Stimulated activated CD8-positive, alpha-beta memory T cell treated with anti-CD3 and anti-CD28 coated beads, Interleukin-12 subunit alpha, Interleukin-12 subunit beta, amount 100 ng/mL, for 1 hour (primary cell): ENCODE measurements at regions not wholly inside any gene's neighbourhood (a gene's known extent, or its start where the extent isn't known, plus 50 kb on each side); places are given as distances from the start of the nearest gene placed in this dataset.
"Not testable (repeated sequence)": the region's sequence is repeated elsewhere in the genome, so short reads cannot be mapped to it uniquely, and the experiment has no call there.

Experiments
- DNase-seq: peaks from one replicate; pipeline ENCODE4 v3.0.0-alpha.2; 2020; ENCODE audit warnings: low read depth

DNA sequence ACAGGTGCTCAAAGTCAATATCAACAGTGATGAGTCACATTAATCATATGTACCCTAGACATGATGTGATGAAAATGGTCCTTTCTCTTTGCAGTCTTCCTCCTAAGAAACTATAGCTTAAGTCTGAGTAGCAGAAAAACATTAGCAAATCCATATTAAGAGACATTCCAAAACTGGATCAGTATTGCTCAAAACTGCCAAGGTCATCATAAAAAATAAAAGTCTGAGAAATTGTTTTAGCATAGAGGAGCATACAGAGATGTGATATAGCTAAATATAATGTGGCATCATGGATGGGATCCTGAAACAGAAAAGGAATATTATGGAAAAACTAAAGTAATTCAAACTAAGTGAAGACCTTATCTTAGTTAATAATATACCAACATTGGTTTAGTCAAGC, 1316.1 kb downstream of the SUCLG1 start:
- no peak for DNase-seq

DNA sequence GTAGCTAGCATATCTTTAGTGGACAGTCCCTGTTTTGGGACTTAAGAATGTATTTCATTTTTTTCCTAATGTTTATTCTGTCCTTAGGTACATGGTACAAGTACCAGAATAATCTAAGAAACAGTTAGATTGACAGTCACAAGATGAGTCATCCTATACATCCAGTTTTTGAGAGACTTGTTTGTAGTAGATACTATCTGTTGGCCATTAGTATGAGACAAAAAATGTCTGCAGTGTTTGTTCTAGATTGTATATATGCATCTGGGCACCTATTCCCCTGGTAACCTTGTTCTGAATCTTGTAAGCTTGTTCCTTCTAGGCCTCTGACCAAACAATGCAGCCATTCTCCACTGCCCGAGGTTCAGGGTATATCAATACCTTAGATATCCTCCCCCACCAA, 1343.5 kb downstream of the SUCLG1 start:
- no peak for DNase-seq

DNA sequence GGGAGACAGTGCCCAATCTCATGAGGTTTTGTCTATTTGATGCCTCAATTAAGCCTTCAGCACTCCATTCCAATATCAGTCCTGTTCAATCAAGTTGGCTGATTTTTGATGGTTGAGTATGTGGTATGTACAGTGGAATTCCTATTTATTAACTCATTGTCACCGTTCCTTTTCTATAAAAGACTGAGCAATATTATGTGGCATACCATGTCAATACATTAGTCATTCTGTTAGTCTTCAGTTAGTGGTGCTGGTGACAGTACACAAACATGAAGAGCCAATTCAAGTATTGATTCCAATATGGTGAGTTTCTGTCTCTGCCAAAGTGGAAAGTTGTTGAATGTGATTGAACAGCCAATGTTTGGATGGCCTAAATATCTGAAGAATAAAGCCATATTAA, 1343.9 kb downstream of the SUCLG1 start:
- no peak for DNase-seq

- no peak for DNase-seq
Measured at GRCh38 chr2:83113953-83114352, 1345.1 kb downstream of the SUCLG1 start.

DNA sequence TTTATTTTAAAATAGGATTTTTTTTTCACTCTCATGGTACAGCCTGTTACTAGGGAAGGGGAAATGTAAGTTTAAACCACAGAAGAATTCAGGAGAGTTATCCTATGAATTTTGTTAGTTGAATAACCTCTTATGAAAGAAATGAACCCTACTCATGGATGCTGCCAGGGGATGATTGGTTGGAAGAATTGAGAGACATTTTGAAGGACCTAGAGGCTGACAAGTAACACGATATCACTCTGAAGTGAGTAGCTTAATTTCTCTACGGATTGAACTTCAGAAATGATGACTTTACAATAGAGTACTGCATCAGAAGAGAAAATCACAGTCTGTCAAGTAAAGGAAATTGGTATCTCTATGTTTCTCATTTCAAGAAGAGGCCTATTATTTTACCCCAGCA, 1346.2 kb downstream of the SUCLG1 start:
- DNase-seq, result no peak

GRCh38 chr2:83109284-83109683, 1349.8 kb downstream of the SUCLG1 start:
- no peak for DNase-seq

DNA sequence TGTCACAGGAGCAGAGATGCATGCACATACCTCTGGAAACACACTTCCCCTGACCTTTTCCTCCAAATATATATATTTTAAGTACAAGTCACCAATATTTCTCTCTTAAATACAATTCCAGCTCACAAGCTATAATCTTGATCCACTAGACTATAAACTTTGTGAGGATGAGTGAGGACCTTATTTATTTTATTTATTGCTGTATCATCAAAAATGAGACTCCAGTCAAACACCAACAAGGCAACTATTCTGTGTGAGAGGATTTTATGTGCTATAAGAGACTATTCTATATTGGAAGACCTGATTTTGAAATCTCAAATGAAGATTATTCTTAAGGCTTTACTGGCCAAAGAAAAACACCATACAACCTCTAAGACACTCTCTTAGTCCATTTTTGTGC, 1352.2 kb downstream of the SUCLG1 start:
- no peak for DNase-seq

- DNase-seq, result no peak
Measured at GRCh38 chr2:83104202-83104601, 1354.9 kb downstream of the SUCLG1 start.

DNA sequence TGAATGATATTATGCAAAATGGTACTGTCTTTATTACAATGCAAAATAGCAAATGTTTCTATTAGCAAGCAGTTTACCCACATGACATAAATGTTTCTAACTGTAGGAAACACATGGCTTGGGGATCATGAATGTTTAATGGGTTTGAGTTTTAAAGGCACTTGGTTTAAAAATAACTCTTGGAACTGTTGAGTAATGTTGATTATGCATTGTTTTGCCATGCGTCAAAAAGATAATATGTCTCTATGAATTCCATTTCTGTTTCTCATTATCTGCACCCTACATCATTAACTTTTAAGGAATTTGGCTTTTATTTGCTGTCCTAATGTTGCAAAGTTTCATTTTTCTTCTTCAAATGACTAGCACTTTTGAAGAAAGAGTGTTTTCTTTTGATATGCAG, 1355.5 kb downstream of the SUCLG1 start:
- DNase-seq, result no peak

- DNase-seq, result not testable (repeated sequence)
Measured at GRCh38 chr2:83089051-83089450, 1370.0 kb downstream of the SUCLG1 start.

GRCh38 chr2:83085869-83086268, 1373.2 kb downstream of the SUCLG1 start:
- no peak for DNase-seq

DNA sequence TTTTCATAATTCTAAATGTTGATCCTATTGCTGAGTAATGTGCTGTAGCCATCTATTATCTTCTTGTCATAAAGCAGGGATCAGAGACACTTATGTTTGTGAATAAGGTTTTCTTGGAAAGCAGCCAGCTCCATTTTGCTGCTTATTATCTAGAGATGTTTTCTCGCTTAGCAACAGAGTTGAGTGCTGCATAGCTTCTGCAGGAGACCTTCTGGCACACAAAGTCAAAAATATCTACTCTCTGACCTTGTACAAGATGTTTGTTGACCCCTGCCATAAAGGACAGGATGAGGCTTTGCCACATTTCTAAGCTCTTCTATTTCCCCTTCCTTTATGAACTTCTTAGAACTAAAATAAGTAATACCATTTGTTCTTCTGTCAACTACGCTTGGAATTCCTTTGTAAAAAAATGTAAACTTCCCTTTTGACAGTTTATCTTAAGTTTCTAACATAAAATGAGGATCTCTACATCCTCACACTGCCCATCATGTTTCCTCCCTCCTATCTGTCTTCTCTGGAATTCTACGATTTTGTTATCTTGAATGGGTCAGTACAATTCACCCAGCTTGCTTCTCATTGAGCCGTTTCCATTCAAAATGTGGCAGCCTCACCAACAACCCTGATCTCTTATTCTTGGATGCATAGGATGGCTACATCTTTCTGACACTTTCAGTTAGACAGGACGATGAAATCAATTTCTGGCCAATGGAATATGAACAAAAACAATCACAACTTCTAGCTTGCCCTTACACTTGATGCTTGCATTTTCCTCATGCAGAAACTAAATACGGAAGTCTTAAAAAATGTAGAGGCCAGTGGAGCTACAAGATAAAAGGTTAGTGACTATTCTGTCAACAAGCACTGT, 1377.0 kb downstream of the SUCLG1 start:
- no peak for DNase-seq

DNA sequence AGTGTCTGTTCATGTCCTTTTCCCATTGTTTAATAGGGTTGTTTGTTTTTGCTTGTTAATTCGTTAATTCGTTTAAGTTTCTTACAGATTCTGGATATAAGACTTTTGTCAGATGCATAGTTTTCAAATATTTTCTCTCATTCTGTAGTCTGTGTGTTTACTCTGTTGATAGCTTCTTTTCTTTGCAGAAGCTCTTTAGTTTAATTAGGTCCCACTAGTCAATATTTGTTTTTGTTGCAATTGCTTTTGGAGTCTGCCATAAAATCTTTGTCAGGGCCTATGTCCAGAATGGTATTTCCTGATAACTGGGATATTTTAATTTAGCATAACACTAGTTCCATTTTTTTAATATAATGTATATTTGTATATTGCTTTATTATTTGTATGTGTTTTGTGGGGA, 1380.1 kb downstream of the SUCLG1 start:
- DNase-seq, result no peak

DNA sequence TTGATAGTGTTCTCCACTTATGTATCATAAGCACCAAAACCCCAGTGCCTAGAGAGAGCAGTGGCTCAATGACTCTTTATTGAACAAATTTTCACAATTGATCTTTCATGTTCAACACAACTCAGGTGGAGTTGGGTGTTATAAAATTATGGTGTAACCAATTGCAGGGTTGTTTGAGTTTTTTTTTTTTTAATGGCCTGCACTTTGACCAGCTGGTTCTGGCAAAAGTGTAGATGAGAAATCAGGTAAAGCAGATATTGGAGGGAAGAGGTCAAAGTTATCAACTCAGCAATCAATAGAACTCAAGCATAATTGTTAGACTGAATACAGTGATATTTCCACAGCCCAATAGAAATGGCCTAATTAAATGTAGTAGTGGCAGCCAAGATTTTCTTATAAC, 1386.3 kb downstream of the SUCLG1 start:
- no peak for DNase-seq

DNA sequence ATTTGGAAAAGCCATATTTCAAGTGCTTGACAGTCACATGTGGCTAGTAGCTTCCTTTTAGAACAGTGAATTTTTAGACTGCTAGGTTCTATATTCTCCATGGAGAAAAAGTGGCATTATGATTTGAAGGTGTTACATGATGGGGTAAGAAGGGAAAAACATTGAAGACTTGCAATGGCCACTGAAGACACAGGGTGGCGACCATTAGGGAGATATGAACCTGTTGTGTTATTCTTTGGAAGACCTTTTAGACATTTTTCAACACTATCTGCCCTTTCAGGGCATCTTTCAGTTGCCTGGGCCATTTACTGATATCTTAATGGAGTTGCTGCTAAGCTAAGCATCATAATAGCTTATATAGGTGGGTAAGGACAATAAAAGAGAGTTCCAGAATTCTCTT, 1387.2 kb downstream of the SUCLG1 start:
- DNase-seq, result no peak

DNA sequence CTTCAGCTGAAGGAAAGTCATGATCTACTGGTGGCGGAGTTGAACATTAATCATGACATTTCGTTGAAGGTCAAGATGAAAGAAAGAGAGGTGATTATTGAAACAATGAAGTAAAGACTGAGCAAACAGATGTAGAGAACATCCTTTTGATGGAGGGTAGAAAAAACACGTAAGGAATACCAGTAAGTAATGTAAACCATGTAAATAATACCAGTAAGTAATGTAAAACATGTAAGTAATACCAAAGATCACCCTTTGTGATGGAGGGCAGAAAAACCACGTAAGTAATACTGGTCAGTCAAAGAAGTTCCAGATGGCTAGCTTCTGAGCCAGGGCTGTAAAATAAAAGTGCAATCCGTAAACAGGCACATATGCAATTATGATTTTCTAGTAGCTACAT, 1387.7 kb downstream of the SUCLG1 start:
- DNase-seq, result no peak

DNA sequence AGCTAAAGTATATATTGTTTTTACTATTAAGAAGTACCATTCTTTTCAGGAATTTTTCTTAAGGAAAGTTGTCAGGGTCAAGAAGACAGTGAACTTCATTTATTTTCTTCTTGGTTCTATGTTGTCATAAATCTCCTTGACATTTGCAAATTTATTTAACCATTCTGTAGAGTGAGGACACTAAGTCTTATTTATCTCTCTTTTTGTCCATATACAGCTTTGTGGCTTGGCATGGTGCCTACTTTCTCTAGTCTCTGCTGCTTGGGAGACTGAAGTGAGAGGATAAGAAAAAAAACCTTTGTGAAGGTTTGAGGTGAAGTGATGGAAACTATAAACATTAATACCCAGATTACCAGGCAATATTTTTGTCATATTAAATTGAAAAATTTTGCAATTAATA, 1389.4 kb downstream of the SUCLG1 start:
- DNase-seq, result no peak

DNA sequence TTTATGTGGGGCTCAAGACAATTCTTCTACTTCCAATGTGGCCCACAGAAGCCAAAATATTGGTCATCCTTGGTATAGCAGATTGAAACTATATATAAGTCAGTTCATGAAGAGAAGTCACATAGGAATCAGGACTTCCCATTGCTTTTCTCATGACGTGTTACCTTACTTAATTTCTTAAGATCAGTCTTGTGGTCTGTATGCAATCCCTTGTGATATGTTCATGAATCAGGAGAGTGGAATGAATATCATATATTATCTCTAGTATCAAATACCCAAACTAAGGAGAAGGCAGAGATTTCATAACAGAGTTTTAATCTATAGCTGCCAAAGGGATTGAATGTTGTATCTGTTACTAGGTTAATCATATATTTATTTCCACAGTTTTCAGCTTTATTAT, 1390.4 kb downstream of the SUCLG1 start:
- DNase-seq, result no peak

GRCh38 chr2:83067947-83068346, 1391.1 kb downstream of the SUCLG1 start:
- DNase-seq, result no peak

DNA sequence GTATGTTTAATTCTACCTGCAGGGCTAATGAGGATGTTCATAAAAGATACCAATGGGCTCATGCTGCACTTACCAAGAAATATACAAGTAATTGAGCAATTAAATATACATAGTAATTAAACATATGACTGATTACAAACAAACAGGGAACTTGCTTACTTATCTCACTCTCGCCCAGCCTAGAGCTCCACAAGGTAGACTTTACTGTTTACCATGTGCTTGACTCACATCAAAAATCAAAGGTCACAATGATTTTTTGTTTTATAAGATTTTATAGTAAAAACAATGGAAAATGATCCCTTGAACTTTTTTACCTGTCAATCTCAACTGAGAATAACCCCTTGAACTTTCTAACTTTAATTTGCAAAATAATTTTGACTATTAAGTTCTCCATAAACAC, 1395.1 kb downstream of the SUCLG1 start:
- DNase-seq, result no peak

- no peak for DNase-seq
Measured at GRCh38 chr2:83063511-83063910, 1395.6 kb downstream of the SUCLG1 start.

DNA sequence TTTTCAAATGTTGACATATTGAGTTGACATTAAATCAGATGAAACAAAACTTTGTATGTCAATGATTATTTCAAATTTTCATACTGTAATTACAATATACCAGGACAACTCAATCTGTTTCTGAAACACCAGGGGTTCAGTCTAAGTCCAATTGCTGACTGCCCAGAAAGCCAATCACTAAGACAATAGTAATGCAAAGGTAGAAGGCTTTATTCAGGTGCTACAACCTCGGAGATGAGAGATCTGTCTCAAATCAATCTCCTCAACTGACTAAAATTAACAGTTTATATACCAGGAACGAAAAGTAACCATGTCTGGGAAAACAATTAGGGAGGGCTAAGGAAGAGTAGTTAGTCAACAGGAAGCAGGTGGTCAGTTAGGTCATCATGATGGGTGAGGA, 1400.4 kb downstream of the SUCLG1 start:
- no peak for DNase-seq

GRCh38 chr2:83055376-83056010, 1403.6 kb downstream of the SUCLG1 start:
- DNase-seq, result no peak

DNA sequence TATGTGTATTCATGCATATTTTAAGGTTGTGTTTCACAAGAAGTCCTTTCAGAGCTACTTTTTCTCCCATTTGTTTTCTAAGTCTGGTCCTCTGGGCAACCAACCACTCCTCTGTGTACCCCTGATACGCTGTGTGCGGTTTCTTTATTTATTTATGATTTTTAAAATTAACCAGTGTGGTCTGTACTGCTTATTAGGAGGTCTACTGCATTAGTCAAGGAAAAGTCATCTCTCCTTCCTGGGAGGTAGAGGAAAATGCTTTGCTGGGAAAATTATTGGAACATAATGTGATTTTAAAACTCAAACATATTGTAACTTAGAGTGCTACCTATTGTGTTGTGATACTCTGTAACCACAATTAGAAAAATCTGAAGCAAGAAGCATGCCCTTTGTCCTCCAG, 1404.3 kb downstream of the SUCLG1 start:
- DNase-seq, result no peak
